ENCODE measurements at regions not wholly inside any gene's neighbourhood (a gene's known extent, or its start where the extent isn't known, plus 50 kb on each side); places are given as distances from the start of the nearest gene placed in this dataset.

DNA sequence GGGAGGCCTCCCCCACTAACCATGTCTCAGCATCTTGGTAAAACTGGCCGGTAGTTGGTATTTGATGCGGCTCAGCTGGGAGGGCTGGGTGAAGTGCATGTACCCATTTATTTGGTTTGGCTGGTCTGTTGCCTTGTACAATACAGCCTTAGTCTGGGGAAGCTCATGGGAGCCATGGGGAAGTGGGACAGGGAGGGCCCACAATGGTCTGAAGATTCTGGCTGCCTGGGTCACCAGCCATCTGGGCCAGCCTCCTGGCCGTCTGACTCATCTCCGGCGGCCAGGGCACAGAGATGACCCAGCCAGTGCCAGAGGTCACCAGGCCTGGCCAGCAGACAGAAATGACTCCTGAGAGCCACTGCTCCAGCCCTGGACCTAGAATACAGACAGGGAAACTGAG, 51.6 kb upstream of the SMAD6 start:
- TF ChIP-seq, protein P1, sequence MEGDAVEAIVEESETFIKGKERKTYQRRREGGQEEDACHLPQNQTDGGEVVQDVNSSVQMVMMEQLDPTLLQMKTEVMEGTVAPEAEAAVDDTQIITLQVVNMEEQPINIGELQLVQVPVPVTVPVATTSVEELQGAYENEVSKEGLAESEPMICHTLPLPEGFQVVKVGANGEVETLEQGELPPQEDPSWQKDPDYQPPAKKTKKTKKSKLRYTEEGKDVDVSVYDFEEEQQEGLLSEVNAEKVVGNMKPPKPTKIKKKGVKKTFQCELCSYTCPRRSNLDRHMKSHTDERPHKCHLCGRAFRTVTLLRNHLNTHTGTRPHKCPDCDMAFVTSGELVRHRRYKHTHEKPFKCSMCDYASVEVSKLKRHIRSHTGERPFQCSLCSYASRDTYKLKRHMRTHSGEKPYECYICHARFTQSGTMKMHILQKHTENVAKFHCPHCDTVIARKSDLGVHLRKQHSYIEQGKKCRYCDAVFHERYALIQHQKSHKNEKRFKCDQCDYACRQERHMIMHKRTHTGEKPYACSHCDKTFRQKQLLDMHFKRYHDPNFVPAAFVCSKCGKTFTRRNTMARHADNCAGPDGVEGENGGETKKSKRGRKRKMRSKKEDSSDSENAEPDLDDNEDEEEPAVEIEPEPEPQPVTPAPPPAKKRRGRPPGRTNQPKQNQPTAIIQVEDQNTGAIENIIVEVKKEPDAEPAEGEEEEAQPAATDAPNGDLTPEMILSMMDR (IDR thresholded peaks at IDR 0.05; ENCODE audit: insufficient read depth, low read length, poor library complexity, severe bottlenecking): no peak
- H3K36me3 ChIP-seq (ENCODE audit: control insufficient read depth, insufficient read depth, low read length): no peaks in the 10 kb centered on the region
- no peak for DNase-seq (ENCODE audit: extremely low read depth, insufficient read length)

GRCh38 chr15:66651198-66651597, 50.8 kb upstream of the SMAD6 start:
- DNase-seq (ENCODE audit: extremely low read depth, insufficient read length): no peak
- Histone ChIP-seq H3K36me3 (ENCODE audit: control insufficient read depth, insufficient read depth, low read length) (no peaks in the 10 kb centered on the region), H3K27me3 (replicated peaks; ENCODE audit: control insufficient read depth, insufficient read depth, low read length) (no peaks in the 10 kb centered on the region; the same call in 1 of the 2 replicates), H3K4me3 (replicated peaks; ENCODE audit: low read depth, low read length) (no peak overlapping the region)
- TF ChIP-seq, protein P1 (IDR thresholded peaks at IDR 0.05; ENCODE audit: insufficient read depth, low read length, poor library complexity, severe bottlenecking): no peak

More for the DNA sequence above, 51.6 kb upstream of the SMAD6 start:
- Histone ChIP-seq H3K4me3 (replicated peaks; ENCODE audit: low read depth, low read length) (no peak overlapping the region), H3K27me3 (replicated peaks; ENCODE audit: control insufficient read depth, insufficient read depth, low read length) (no peaks in the 10 kb centered on the region; the same call in 1 of the 2 replicates)

- DNase-seq (ENCODE audit: extremely low read depth, insufficient read length): no peak
- Histone ChIP-seq H3K36me3 (ENCODE audit: control insufficient read depth, insufficient read depth, low read length) (no peaks in the 10 kb centered on the region), H3K27me3 (replicated peaks; ENCODE audit: control insufficient read depth, insufficient read depth, low read length) (no peaks in the 10 kb centered on the region; the same call in 1 of the 2 replicates), H3K4me3 (replicated peaks; ENCODE audit: low read depth, low read length) (no peak overlapping the region)
- TF ChIP-seq, protein P1 (IDR thresholded peaks at IDR 0.05; ENCODE audit: insufficient read depth, low read length, poor library complexity, severe bottlenecking): no peak
Observed at GRCh38 chr15:66651913-66652642, 50.0 kb upstream of the SMAD6 start.
